Lower leg skin (tissue), 4 donors: ENCODE measurements at regions not wholly inside any gene's neighbourhood (a gene's known extent, or its start where the extent isn't known, plus 50 kb on each side); places are given as distances from the start of the nearest gene placed in this dataset.

Experiments used
- DNase-seq, 2 donors: peaks; one replicate each; pipeline ENCODE4 v3.0.0-alpha.2; 2019; ENCODE audit warnings: low spot score in 2 of 2
- H3K4me3 ChIP-seq: fragments of 200-600 bp; sonication (generic); 2 replicates; pipeline ENCODE4 v1.5.1; 2017; ENCODE audit warnings: mild to moderate bottlenecking, low read depth; ENCODE audit not compliant: poor library complexity, severe bottlenecking
- POLR2A ChIP-seq, 2 donors: fragments of 450-650 bp; IDR thresholded peaks; one replicate each; pipeline ENCODE4 v1.6.1; 2016 to 2017; ENCODE audit warnings: antibody characterized with exemption in 2 of 2, mild to moderate bottlenecking in 1 of 2, moderate library complexity in 1 of 2
- WGBS, 2 donors: methylation state at CpG; one replicate each; pipeline ENCODE4 v1.1.5; 2018; 5-methylcytosine and 5-hydroxymethylcytosine counted together
- intact Hi-C: fragments of 100-400 bp; cut with DNase I; formaldehyde crosslinking; loops from one replicate; pipeline ENCODE4 v1.15.0; 2023; ENCODE audit warnings: low total_unique reads
- TF ChIP-seq, protein P1 (sequence below), 3 donors: fragments of 450-650 bp; IDR thresholded peaks; one replicate each; pipeline ENCODE4 v1.5.1; 2016; ENCODE audit warnings: antibody characterized with exemption in 3 of 3, mild to moderate bottlenecking in 3 of 3, moderate library complexity in 2 of 3

GRCh38 chr1:30173560-30173959 lies 549.8 kb downstream of the MATN1 start:
- WGBS, 2 donors = 15 to 37% methylated on average over 2 of the region's 2 CpGs
- TF ChIP-seq, protein P1, sequence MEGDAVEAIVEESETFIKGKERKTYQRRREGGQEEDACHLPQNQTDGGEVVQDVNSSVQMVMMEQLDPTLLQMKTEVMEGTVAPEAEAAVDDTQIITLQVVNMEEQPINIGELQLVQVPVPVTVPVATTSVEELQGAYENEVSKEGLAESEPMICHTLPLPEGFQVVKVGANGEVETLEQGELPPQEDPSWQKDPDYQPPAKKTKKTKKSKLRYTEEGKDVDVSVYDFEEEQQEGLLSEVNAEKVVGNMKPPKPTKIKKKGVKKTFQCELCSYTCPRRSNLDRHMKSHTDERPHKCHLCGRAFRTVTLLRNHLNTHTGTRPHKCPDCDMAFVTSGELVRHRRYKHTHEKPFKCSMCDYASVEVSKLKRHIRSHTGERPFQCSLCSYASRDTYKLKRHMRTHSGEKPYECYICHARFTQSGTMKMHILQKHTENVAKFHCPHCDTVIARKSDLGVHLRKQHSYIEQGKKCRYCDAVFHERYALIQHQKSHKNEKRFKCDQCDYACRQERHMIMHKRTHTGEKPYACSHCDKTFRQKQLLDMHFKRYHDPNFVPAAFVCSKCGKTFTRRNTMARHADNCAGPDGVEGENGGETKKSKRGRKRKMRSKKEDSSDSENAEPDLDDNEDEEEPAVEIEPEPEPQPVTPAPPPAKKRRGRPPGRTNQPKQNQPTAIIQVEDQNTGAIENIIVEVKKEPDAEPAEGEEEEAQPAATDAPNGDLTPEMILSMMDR (IDR thresholded peaks at IDR 0.05) = no peak
- TF ChIP-seq POLR2A (IDR thresholded peaks at IDR 0.05) = no peak
- no peak overlapping the region for H3K4me3 ChIP-seq
- intact Hi-C loops = no loop called here
- no peak for DNase-seq

DNA sequence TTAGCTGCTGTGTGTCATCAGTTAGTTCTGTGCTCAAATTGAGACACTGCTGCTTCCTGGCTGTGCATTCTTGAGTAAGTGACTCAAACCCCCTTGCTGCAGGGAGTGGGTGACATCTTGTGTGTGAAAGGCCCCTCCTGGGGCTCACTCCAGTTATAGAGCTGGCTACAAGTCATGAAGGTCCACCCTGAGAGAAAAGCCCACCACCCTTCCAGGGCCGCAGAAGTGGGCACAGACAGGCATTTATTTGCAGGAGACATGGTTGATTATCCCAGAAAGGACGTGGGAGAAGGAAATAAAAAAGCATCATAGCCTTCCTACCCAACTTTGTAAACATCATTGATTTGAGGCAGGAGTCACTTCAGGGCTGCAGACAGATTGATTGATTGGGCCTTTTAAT lies 550.6 kb downstream of the MATN1 start:
- TF ChIP-seq, protein P1 (IDR thresholded peaks at IDR 0.05) = no peak
- TF ChIP-seq POLR2A (IDR thresholded peaks at IDR 0.05) = no peak
- no peak overlapping the region for H3K4me3 ChIP-seq
- intact Hi-C loops = no loop called here
- 85 to 93% methylated on average over 2 of the region's 2 CpGs for WGBS, 2 donors
- DNase-seq = no peak

DNA sequence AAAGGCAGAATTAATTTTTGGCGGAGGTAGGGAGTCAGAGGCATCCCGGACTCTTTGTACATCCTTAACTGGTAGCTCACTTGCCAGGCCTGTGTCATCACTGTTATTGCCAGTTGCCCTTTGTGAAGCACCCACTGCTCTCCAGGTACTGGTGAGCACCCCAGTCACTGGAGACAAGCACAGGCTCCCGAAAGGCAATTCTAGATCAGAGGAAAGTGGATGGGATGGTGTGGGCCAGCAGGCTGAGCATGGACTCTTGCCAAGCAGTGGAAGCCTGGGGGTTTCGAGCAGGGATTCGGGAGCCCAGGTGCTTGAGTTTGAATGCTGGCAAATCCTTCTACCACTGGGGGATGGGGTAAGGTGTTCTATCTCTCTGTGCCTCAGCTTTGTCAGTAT lies 551.1 kb downstream of the MATN1 start:
- WGBS, 2 donors = 69 to 89% methylated on average over 5 of the region's 5 CpGs
- H3K4me3 ChIP-seq = no peak overlapping the region
- TF ChIP-seq, protein P1 (IDR thresholded peaks at IDR 0.05) = no peak
- no peak for TF ChIP-seq POLR2A (IDR thresholded peaks at IDR 0.05)
- DNase-seq = no peak
- intact Hi-C loops = no loop called here

DNA sequence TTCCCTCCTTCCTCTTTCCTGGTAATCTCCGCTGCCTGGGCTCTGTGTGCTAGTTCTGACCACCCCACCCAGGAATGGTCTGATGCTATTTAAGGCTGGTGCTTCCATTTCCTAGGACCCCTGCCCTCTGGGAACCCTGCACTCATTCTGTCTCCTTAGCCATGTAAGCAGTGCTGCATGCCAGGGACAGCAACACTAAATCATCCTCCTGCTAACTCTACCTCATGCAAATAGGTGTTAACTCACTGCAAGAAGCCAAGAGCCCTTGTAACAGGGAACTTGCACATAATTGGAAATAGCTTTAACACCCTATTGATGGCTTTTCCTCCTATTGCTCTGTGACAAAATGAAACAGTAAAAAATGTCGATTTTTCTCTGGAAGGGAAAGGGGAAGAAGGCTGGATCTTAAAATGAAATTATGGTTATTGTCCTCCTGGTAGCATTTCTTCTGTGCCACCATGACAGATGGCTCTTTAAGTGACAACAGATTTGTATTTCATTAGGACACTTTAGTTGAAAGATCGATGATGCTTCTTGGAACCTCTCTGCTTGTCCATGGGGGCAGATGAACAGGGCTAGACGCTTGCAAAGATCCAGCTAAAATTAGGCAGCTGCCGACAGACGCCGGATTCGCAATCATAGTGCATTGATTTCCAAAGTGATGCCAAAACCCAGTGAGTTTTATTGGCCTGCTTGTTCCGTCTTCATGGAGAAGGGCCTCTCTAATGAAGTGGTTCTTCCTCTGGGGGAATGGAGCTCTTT lies 551.7 kb downstream of the MATN1 start:
- 80% methylated on average over 9 of the region's 9 CpGs for WGBS, 2 donors
- no peak for DNase-seq
- intact Hi-C loops = no loop called here
- TF ChIP-seq POLR2A (IDR thresholded peaks at IDR 0.05) = no peak
- TF ChIP-seq, protein P1 (IDR thresholded peaks at IDR 0.05) = no peak
- H3K4me3 ChIP-seq = no peak overlapping the region

- WGBS, 2 donors = 84 to 89% methylated on average over 4 of the region's 4 CpGs
- intact Hi-C loops = no loop called here
- DNase-seq = no peak
- H3K4me3 ChIP-seq = no peak overlapping the region
- no peak for TF ChIP-seq POLR2A (IDR thresholded peaks at IDR 0.05)
- TF ChIP-seq, protein P1 (IDR thresholded peaks at IDR 0.05) = no peak
Measured at GRCh38 chr1:30169269-30169668, 554.1 kb downstream of the MATN1 start.

GRCh38 chr1:30166174-30166573 lies 557.2 kb downstream of the MATN1 start:
- DNase-seq = peak in 1 of 2 donors; percentile 3

More at GRCh38 chr1:30166174-30166573, 557.2 kb downstream of the MATN1 start:
- TF ChIP-seq, protein P1 (IDR thresholded peaks at IDR 0.05) = no peak
- no peak for TF ChIP-seq POLR2A (IDR thresholded peaks at IDR 0.05)
- H3K4me3 ChIP-seq = no peak overlapping the region
- intact Hi-C loops = no loop called here
- WGBS, 2 donors = 71 to 75% methylated on average over 5 of the region's 5 CpGs
